ENCODE measurements at regions not wholly inside any gene's neighbourhood (a gene's known extent, or its start where the extent isn't known, plus 50 kb on each side); places are given as distances from the start of the nearest gene placed in this dataset.
A peak's percentile ranks its signal among the peaks of the same experiment; 100 is the strongest.

- no peaks in the 10 kb centered on the region for H3K4me1 Mint-ChIP-seq
These were observed 418.0 kb upstream of the PKN2 start for GRCh38 chr1:88266051-88266450.

DNA sequence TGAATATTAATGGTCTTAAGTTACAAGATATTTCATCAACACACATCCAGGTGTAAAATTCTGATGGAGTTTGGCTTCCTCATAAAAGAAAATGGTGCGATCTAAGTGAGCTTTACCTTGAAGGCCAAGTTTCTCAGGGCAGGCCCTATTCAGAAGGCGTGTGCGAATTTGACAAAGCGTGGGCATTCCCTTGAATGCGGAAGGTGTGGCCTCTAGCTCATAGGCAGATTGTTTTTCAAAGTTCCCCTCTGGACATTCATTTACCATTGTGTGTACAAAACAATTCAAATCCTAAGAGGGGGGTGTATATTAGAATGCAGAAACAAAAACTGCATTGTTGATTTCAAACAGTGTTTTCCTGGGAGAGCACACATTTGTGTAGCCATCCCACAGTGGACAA, 411.9 kb upstream of the PKN2 start:
- Mint-ChIP-seq H3K27ac (no peak overlapping the region), H3K27me3 (ENCODE audit: low read depth) (no peaks in the 10 kb centered on the region), H3K4me1 (peaks cover 9% of the 10 kb centered on the region), H3K4me3 (no peak overlapping the region), H3K9me3 (no peaks in the 10 kb centered on the region), H3K36me3 (ENCODE audit: low read depth) (no peaks in the 10 kb centered on the region)
- TF ChIP-seq CTCF (IDR thresholded peaks at IDR 0.05; ENCODE audit: unreplicated experiment in 3 of 3) = no peak

More at GRCh38 chr1:88266051-88266450, 418.0 kb upstream of the PKN2 start:
- TF ChIP-seq CTCF (IDR thresholded peaks at IDR 0.05; ENCODE audit: unreplicated experiment in 3 of 3) = no peak
- Mint-ChIP-seq H3K27me3 (ENCODE audit: low read depth) (no peaks in the 10 kb centered on the region), H3K4me3 (no peak overlapping the region), H3K27ac (no peak overlapping the region), H3K9me3 (no peaks in the 10 kb centered on the region), H3K36me3 (ENCODE audit: low read depth) (no peaks in the 10 kb centered on the region)

- H3K27ac Mint-ChIP-seq = no peak overlapping the region
- no peaks in the 10 kb centered on the region for H3K36me3 Mint-ChIP-seq (ENCODE audit: low read depth)
- H3K9me3 Mint-ChIP-seq = no peaks in the 10 kb centered on the region
- no peak for TF ChIP-seq CTCF (IDR thresholded peaks at IDR 0.05; ENCODE audit: unreplicated experiment in 3 of 3)
- H3K4me1 Mint-ChIP-seq = peaks cover 9% of the 10 kb centered on the region
- no peak overlapping the region for H3K4me3 Mint-ChIP-seq
- H3K27me3 Mint-ChIP-seq (ENCODE audit: low read depth) = no peaks in the 10 kb centered on the region
These were observed 409.6 kb upstream of the PKN2 start for GRCh38 chr1:88274431-88274830.

GRCh38 chr1:88275259-88275862, 408.7 kb upstream of the PKN2 start:
- TF ChIP-seq CTCF (IDR thresholded peaks at IDR 0.05; ENCODE audit: unreplicated experiment in 3 of 3) = no peak
- Mint-ChIP-seq H3K27me3 (ENCODE audit: low read depth) (no peaks in the 10 kb centered on the region), H3K4me1 (peaks cover 9% of the 10 kb centered on the region), H3K36me3 (ENCODE audit: low read depth) (no peaks in the 10 kb centered on the region), H3K4me3 (no peak overlapping the region), H3K9me3 (no peaks in the 10 kb centered on the region), H3K27ac (no peak overlapping the region)

DNA sequence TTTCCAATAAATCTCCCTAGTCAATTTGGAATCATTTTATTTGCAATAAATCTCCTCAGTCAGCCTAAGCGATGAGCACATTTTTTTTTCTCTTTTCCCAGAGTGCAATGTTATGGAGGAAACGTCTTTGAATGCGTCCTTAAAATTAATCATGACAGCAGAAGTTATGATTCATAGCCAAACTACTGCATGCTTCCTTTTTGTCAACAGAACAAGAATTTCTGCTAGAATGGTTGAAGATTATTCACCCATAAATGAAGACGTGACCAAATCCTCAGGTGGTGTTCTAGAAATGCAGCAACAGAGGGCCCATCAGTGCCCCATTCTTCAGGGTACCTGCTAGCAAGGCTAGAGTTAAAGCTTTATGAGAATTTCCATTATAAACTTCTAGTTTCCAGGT, 407.9 kb upstream of the PKN2 start:
- TF ChIP-seq CTCF (IDR thresholded peaks at IDR 0.05; ENCODE audit: unreplicated experiment in 3 of 3) = no peak
- H3K36me3 Mint-ChIP-seq (ENCODE audit: low read depth) = no peaks in the 10 kb centered on the region
- H3K27ac Mint-ChIP-seq = peak overlapping the region in 1 of 3 experiments; percentile 20
- peaks cover 9% of the 10 kb centered on the region for H3K4me1 Mint-ChIP-seq
- H3K4me3 Mint-ChIP-seq = no peak overlapping the region
- H3K9me3 Mint-ChIP-seq = no peaks in the 10 kb centered on the region
- H3K27me3 Mint-ChIP-seq (ENCODE audit: low read depth) = no peaks in the 10 kb centered on the region

DNA sequence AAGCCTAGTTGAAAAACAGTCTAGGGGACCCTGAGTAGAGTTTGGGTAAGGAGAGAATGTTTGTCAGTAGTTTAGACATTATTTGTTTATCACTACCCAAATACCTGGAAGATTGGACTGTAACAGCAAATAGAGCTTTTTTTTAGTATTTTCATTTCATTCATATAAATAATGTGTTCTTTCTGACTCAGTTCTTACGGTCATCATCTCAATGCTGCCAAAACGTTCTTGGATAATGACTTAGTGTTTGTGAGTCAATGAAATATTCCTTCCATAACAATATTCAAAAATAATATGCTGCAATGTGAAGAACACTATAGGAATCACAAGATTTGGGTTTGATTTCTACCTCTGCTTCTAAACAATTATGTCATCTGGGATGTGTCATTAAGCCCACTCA, 400.0 kb upstream of the PKN2 start:
- Mint-ChIP-seq H3K36me3 (ENCODE audit: low read depth) (no peaks in the 10 kb centered on the region), H3K27me3 (ENCODE audit: low read depth) (no peaks in the 10 kb centered on the region)
- TF ChIP-seq CTCF (IDR thresholded peaks at IDR 0.05; ENCODE audit: unreplicated experiment in 3 of 3) = no peak

More for the DNA sequence above, 400.0 kb upstream of the PKN2 start:
- Mint-ChIP-seq H3K9me3 (no peaks in the 10 kb centered on the region), H3K4me3 (no peak overlapping the region), H3K4me1 (no peaks in the 10 kb centered on the region), H3K27ac (no peak overlapping the region)

Data from nephron (organoid).